NCI-H1105 (cell line): ENCODE measurements at regions not wholly inside any gene's neighbourhood (a gene's known extent, or its start where the extent isn't known, plus 50 kb on each side); places are given as distances from the start of the nearest gene placed in this dataset.
"Not testable (repeated sequence)": the region's sequence is repeated elsewhere in the genome, so short reads cannot be mapped to it uniquely, and the experiment has no call there.

Source experiments
- DNase-seq: peaks from one replicate; lab custom pipeline; 2025; lab: John Stamatoyannopoulos, UW

DNA sequence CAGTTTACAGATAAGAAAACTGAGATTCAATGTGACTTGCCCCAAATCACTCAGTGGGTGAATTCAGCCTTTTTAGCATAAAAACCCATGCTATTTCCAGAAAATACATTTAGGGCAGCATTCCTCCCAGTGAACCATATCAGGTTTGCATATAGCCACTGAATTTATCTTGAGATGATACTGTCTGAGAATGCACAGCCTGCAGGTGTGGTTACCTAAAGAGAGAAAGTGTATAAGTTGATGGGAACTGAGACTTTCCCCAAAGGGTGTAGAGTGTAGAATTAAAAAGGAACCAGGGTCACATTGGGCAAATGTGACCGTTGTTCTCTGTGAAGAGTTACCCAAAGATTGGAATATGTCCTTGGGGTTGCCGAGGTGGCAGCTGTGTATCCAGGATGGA is 100.0 kb upstream of the PIK3R1 start:
- no peak for DNase-seq

DNA sequence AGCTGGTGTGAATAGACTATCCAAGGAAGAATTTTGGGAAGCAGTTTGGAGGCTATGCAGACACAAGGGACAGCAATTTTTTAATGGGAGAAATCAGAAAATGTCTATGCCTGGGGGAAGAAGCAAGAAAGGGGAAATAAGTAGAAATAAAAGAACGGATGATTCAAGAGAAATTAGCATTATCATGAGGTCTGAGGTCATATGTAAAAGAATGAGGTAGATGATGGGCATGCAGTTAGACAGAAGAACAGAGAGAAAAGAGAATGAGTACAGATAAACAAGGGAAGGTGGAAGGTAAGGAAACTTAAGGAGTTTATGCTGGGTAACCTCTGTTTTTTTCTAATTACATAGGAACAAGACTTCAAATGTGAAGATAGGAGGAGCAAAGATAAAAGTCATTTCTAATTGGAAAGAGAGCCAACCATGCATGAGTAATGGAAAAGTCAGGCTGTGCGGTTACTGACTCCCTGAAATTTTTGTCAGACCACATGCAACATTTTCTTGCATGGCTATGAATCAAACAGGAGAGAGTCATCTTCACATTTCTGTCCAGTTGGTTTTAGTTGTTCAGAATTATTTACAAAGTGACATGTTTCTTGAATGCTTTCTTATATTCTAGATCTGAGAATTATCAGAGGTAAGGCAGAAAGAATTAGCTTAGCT is 101.0 kb upstream of the PIK3R1 start:
- DNase-seq: no peak

- DNase-seq: no peak
Observed at GRCh38 chr5:68112658-68113057, 102.9 kb upstream of the PIK3R1 start.

DNA sequence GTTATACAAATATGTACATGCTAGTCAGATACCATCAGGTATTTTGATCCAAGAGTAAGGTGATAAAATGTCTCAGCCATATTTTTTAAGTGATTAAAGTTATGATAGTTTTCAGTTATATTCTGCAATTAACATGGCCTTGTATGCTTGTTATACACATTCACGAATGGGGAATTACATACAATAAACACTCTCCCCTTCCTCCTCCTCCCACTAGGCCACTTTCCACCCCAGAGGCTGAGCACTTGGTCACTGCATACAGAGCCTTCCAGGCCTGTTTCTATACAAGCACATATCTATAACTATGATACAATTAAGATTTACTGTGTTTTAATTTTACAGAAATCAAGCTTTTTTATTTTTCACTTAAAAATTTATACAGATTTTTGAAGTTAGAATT is 104.7 kb upstream of the PIK3R1 start:
- DNase-seq: no peak

DNA sequence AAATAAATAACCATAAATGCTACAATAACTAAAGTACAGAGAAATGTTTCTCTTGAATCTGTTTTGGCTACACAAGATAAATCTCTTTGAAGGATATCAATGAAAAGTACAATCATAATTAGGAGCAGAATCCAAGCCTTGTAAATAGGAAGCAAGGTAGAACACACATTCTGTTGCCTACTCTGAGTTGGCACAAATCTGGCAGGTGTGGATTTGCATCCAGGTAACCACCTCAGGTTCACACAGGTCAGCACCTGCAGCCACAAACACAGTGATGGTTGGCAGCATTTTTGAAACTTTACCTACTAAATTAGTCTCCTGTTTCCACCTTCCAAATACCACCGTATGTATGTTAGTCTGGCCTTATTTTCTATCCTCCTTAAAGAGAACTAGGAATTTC is 105.3 kb upstream of the PIK3R1 start:
- DNase-seq: peak; percentile 28

- DNase-seq: not testable (repeated sequence)
Observed at GRCh38 chr5:68104217-68104616, 111.3 kb upstream of the PIK3R1 start.

GRCh38 chr5:68103297-68103696 is 112.3 kb upstream of the PIK3R1 start:
- DNase-seq: not testable (repeated sequence)

DNA sequence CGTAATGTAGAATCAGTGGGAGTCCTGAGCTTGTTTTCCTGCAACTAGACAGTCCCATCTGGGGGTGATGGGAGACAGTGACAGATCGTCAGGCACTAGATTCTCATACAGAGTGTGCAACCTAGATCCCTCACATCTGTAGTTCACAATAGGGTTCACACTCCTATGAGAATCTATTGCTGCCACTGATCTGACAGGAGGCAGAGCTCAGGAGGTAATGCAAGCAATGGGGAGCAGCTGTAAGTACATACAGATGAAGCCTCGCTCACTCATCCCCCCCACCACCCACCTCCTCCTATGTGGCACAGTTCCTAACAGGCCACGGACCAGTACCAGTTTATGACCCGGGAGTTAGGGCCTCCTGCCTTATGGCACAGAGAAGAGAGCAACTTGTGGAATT is 116.2 kb upstream of the PIK3R1 start:
- DNase-seq: no peak

DNA sequence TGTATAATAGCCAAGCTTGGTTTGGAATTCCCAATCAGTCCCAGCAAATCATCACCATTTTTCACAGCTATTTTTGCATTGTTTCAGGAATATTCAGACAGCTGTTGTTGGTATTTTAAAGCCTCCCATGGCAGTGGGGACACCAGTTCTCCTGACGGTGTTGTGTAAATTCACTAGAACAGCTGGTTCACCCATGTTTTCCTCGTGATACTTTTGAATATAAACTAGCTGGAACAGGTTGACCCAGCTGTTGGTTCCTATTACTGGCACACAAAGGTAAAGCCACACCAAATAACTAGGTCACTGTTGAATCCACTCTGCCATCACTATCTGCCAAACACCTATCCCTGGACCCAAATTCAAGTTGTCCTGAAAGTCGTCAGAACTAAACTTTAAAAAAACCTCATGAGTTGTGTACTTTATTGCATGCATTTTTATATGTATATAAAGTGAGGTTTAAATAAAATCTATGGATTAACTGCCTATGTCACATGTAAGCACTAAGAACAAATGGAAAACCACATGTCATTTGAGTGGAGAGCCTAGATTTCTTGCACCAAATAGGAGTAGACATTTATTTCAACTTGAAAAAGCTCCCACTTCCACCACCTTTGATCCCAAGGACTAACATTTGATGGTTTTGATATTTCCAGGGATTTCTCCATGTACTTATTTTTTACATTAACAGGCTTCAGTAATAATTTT is 121.9 kb upstream of the PIK3R1 start:
- no peak for DNase-seq

DNA sequence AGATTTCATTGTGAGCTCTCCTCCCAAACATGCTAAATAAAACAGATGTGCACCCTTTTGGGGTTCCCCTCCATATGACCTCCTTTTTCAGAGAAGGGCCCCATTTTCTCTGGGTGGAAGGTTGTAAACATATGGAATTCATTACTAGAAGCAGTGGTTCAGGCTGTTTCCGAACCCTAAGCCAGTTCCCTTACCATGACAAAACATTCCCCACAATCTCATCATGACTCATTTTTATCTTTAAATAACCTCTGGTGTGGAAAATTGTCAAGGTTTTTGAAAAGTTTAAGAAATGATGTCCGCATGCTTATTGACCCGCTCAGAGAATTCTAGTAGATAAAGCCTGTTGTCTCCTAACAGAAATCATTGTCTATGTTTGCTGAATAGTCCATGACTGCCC is 127.3 kb upstream of the PIK3R1 start:
- no peak for DNase-seq

- no peak for DNase-seq
Observed at GRCh38 chr5:68087866-68088265, 127.7 kb upstream of the PIK3R1 start.

DNA sequence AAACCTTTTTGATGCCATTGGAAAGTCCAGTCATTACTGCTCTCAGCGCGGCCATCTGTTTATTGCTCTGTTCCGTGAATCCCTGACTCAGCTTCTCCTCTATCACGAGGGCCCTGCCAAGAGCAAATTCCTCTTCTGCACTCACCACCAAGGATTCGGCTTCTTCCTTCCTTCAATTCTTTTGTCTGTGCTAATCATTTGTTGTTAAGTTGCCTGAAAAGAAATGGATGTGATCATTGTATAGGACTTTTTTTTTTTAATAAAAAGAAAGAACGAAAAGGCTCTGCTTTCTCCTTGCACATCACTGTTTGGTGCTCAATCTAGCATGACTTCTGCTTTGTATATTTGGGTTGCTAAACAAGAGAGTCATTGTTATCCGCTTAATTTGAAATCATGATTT is 128.7 kb upstream of the PIK3R1 start:
- DNase-seq: no peak

- no peak for DNase-seq
Observed at GRCh38 chr5:68086439-68086838, 129.1 kb upstream of the PIK3R1 start.

- no peak for DNase-seq
Observed at GRCh38 chr5:68084396-68084795, 131.2 kb upstream of the PIK3R1 start.

DNA sequence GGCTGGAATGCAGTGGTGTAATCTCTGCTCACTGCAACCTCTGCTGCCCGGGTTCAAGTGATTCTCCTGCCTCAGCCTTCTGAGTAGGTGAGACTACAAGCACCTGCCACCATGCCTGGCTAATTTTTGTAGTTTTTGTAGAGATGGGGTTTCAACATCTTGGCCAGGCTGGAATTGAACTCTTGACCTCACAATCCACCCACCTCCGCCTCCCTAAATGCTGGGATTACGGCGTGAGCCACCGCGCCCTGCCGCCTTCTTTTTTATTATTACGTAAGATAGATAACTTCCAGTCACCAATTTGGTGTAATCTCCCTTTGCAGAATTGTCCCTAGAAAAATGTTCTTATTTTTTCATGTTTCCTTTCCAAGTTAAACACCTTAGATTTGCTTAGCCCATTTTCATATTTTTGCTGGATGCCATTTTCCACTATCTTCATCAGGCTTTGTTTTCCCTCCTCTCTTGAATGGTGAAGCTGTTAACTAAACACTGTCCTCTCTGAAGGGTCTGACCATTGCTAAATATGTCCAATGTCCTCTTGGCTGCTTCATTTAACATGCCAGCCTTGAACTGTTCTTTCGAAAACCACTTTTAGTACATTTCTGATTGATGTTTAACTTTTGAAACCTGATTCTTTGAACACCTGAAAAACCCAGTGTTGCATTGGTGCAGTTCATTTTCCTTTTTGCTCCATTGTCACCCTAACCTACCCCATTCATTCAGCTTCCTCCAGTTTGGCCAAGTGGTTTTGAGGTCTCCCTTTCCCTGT is 135.1 kb upstream of the PIK3R1 start:
- no peak for DNase-seq

- DNase-seq: no peak
Observed at GRCh38 chr5:68077349-68077894, 138.1 kb upstream of the PIK3R1 start.

GRCh38 chr5:68074633-68075032 is 140.9 kb upstream of the PIK3R1 start:
- DNase-seq: peak; percentile 10

DNA sequence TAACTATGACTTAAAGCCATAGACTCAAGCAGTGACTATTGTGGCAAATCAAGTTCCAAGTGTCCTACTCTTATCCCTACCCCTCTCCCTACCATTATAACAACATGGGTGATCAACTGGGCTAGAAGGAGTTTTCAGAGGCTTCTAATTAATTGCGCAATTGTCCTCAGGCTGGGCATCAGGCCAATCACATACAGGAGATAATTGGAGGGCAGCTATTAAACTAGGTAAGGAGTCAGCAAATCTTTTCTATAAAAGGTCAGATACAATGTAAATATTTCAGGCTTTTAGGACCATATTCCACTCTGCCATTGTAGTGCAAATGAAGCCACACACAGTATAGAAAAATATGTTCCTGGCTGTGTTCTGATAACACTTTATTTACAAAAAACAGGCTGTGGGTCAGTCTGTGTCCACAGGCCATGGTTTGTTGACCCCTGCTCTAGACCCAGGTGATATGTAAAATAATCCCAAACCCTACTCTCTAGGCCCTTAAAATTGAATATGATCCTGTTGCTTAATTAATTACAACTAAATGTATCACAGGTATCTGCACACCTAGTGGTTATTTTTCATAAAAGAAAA is 141.4 kb upstream of the PIK3R1 start:
- DNase-seq: peak; percentile 68

- DNase-seq: no peak
Observed at GRCh38 chr5:68071736-68072135, 143.8 kb upstream of the PIK3R1 start.

DNA sequence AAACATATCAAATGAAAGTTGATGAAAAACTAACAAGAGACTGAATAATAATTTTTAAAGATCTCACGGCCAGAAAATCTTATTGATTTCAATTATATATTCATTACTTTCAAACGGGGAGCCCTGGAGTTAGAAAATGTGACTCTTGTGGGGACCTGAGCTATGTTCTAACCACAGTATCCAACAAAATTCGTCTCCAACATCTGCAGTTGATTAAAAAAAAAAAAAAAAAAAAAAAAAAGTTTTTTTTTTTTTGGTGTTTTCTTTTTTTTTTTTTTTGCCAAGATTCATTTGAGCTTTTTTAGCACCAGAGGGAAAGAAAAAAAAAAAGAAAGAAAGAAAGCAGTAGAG is 144.3 kb upstream of the PIK3R1 start:
- DNase-seq: no peak

DNA sequence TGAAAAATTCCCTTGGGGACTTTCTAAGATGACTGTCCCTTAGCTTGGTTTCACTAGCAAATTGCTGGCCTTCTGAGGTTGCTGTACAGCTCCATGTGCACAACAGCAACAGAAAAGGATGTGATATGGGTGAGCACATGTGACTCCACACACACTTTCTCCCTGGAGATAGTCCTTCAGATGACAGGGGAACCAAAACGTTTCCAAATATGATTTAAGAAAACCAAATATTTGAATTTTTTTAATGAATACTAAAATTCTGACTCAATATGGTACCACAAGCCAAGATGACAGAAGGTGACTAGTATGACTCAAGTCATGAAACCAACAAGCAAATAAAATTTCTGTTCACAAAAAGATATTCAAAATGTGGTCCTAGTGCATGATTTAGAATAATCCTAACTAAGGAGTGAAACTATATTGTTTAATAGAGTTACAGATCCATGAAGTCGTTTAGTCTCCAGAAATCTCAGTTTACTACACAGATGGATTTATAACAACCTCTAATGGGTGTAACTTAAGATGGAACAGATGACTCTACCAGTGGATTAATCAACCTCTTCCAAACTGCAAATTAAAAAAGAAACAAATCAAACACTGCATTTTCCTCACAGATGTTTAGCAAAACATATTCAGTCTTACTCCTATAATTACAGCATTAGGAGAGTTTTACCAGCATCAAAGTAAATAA is 144.8 kb upstream of the PIK3R1 start:
- no peak for DNase-seq
